Mesendoderm (in vitro differentiated cells): ENCODE measurements at regions not wholly inside any gene's neighbourhood (a gene's known extent, or its start where the extent isn't known, plus 50 kb on each side); places are given as distances from the start of the nearest gene placed in this dataset.

Source experiments
- DNase-seq: peaks from one replicate; pipeline ENCODE4 v3.0.0; 2013
- H2AK5ac ChIP-seq: 2 replicates; pipeline ENCODE4 v1.6.1; 2013; ENCODE audit warnings: low read length, inconsistent platforms
- H2BK120ac ChIP-seq: 2 replicates; pipeline ENCODE4 v1.6.1; 2013; ENCODE audit warnings: low read depth, mild to moderate bottlenecking, low read length, moderate library complexity, mixed read lengths
- H2BK15ac ChIP-seq: replicated peaks from 2 replicates; pipeline ENCODE4 v1.6.1; 2013; ENCODE audit warnings: low read depth, mild to moderate bottlenecking, moderate library complexity
- H2BK5ac ChIP-seq: 2 replicates; pipeline ENCODE4 v1.6.1; 2013; ENCODE audit warnings: low read length, inconsistent platforms
- H3K18ac ChIP-seq: 2 replicates; pipeline ENCODE4 v1.6.1; 2013; ENCODE audit warnings: mild to moderate bottlenecking, low read length, mixed read lengths
- H3K23ac ChIP-seq: one replicate; pipeline ENCODE4 v1.6.1; 2013; ENCODE audit warnings: low read length
- H3K27ac ChIP-seq: 2 replicates; pipeline ENCODE4 v1.5.1; 2013; ENCODE audit warnings: low read depth, mild to moderate bottlenecking, inconsistent platforms, low read length, moderate library complexity
- H3K27me3 ChIP-seq: 2 replicates; pipeline ENCODE4 v1.6.1; 2013; ENCODE audit warnings: low read length, control low read depth, mild to moderate bottlenecking, inconsistent platforms; ENCODE audit not compliant: insufficient read depth, poor library complexity
- H3K36me3 ChIP-seq: 2 replicates; pipeline ENCODE4 v1.6.1; 2013; ENCODE audit warnings: low read length, inconsistent platforms; ENCODE audit not compliant: control insufficient read depth, insufficient read depth
- H3K4ac ChIP-seq: one replicate; pipeline ENCODE4 v1.6.1; 2013; ENCODE audit warnings: low read depth, mild to moderate bottlenecking, low read length, moderate library complexity
- H3K4me1 ChIP-seq: 2 replicates; pipeline ENCODE4 v1.6.1; 2013; ENCODE audit warnings: low read depth, low read length, inconsistent platforms; ENCODE audit not compliant: control insufficient read depth
- H3K4me2 ChIP-seq: 2 replicates; pipeline ENCODE4 v1.6.1; 2013; ENCODE audit warnings: low read length
- H3K4me3 ChIP-seq: 2 replicates; pipeline ENCODE4 v1.5.1; 2013; ENCODE audit warnings: mild to moderate bottlenecking, low read length
- H3K56ac ChIP-seq: one replicate; pipeline ENCODE4 v1.6.1; 2013; ENCODE audit warnings: low read length
- H3K79me1 ChIP-seq: 2 replicates; pipeline ENCODE4 v1.6.1; 2013; ENCODE audit warnings: low read length, inconsistent platforms
- H3K79me2 ChIP-seq: 2 replicates; pipeline ENCODE4 v1.6.1; 2013; ENCODE audit warnings: mild to moderate bottlenecking, low read length; ENCODE audit not compliant: control insufficient read depth, insufficient read depth
- H3K9ac ChIP-seq: 2 replicates; pipeline ENCODE4 v1.6.1; 2013; ENCODE audit warnings: low read length, inconsistent platforms
- H4K5ac ChIP-seq: one replicate; pipeline ENCODE4 v1.6.1; 2013; ENCODE audit warnings: low read length
- H4K8ac ChIP-seq: one replicate; pipeline ENCODE4 v1.6.1; 2013; ENCODE audit warnings: low read depth, mild to moderate bottlenecking, control low read depth, low read length, moderate library complexity
- WGBS: extraction: QIAGEN DNeasy Blood & Tissue Kit; methylation state at CpG from one replicate; pipeline ENCODE4 v1.1.7; 2013; ENCODE audit warnings: low lambda C conversion rate, missing lambda C conversion rate; ENCODE audit not compliant: insufficient coverage; ENCODE audit errors: extremely low coverage; 5-methylcytosine and 5-hydroxymethylcytosine counted together

GRCh38 chr1:95614197-95614596, 380.2 kb downstream of the RWDD3 start:
- no CpG with 5 or more reads among the region's 5 CpGs for WGBS
- Histone ChIP-seq H2BK15ac (no peak overlapping the region), H3K36me3 (no peaks in the 10 kb centered on the region), H2AK5ac (no peak overlapping the region), H3K18ac (no peak overlapping the region), H4K5ac (no peak overlapping the region), H2BK120ac (no peak overlapping the region), H4K8ac (no peak overlapping the region), H3K4ac (no peak overlapping the region), H3K23ac (no peak overlapping the region), H3K27ac (no peak overlapping the region), H3K56ac (no peak overlapping the region), H3K79me1 (no peaks in the 10 kb centered on the region), H3K4me3 (no peak overlapping the region), H3K4me1 (no peaks in the 10 kb centered on the region), H3K4me2 (no peak overlapping the region), H3K27me3 (no peaks in the 10 kb centered on the region), H3K9ac (no peak overlapping the region), H2BK5ac (no peak overlapping the region), H3K79me2 (no peaks in the 10 kb centered on the region)
- no peak for DNase-seq

- 100% methylated on average over 1 of the region's 3 CpGs for WGBS
Measured at GRCh38 chr1:95615421-95615820, 381.4 kb downstream of the RWDD3 start.

GRCh38 chr1:95620076-95620475, 386.1 kb downstream of the RWDD3 start:
- Histone ChIP-seq H2BK120ac (no peak overlapping the region), H3K4me3 (no peak overlapping the region), H3K79me2 (no peaks in the 10 kb centered on the region), H3K23ac (no peak overlapping the region), H3K4me2 (no peak overlapping the region), H3K79me1 (no peaks in the 10 kb centered on the region), H3K4me1 (no peaks in the 10 kb centered on the region), H2AK5ac (no peak overlapping the region), H3K56ac (no peak overlapping the region), H4K5ac (no peak overlapping the region), H2BK5ac (no peak overlapping the region), H4K8ac (no peak overlapping the region), H3K27me3 (no peaks in the 10 kb centered on the region), H2BK15ac (no peak overlapping the region), H3K27ac (no peak overlapping the region), H3K9ac (no peak overlapping the region), H3K18ac (no peak overlapping the region), H3K36me3 (no peaks in the 10 kb centered on the region), H3K4ac (no peak overlapping the region)
- DNase-seq, result no peak
- WGBS, result 100% methylated on average over 1 of the region's 5 CpGs

More at GRCh38 chr1:95615421-95615820, 381.4 kb downstream of the RWDD3 start:
- Histone ChIP-seq H3K27ac (no peak overlapping the region), H3K27me3 (no peaks in the 10 kb centered on the region), H3K36me3 (no peaks in the 10 kb centered on the region), H2BK5ac (no peak overlapping the region), H2BK120ac (no peak overlapping the region), H3K4me1 (no peaks in the 10 kb centered on the region), H3K9ac (no peak overlapping the region), H3K56ac (no peak overlapping the region), H2BK15ac (no peak overlapping the region), H3K4me3 (no peak overlapping the region), H3K79me1 (no peaks in the 10 kb centered on the region), H4K8ac (no peak overlapping the region), H3K18ac (no peak overlapping the region), H3K4ac (no peak overlapping the region), H3K4me2 (no peak overlapping the region), H3K79me2 (no peaks in the 10 kb centered on the region), H2AK5ac (no peak overlapping the region), H3K23ac (no peak overlapping the region), H4K5ac (no peak overlapping the region)
- DNase-seq, result no peak

- no peak overlapping the region for H2AK5ac ChIP-seq
- H3K23ac ChIP-seq, result no peak overlapping the region
- H3K79me1 ChIP-seq, result no peaks in the 10 kb centered on the region
- no peak overlapping the region for H3K4me2 ChIP-seq
- no peak overlapping the region for H3K9ac ChIP-seq
- H3K18ac ChIP-seq, result no peak overlapping the region
- DNase-seq, result peak; percentile 12
- H2BK120ac ChIP-seq, result no peak overlapping the region
- no peak overlapping the region for H3K56ac ChIP-seq
- H4K8ac ChIP-seq, result no peak overlapping the region
- H3K79me2 ChIP-seq, result no peaks in the 10 kb centered on the region
- no peaks in the 10 kb centered on the region for H3K4me1 ChIP-seq
- no peak overlapping the region for H2BK5ac ChIP-seq
- H3K36me3 ChIP-seq, result no peaks in the 10 kb centered on the region
- H3K27me3 ChIP-seq, result no peaks in the 10 kb centered on the region
- no peak overlapping the region for H4K5ac ChIP-seq
- no peak overlapping the region for H3K4ac ChIP-seq
- no peak overlapping the region for H3K4me3 ChIP-seq
- no CpG with 5 or more reads among the region's 5 CpGs for WGBS
- no peak overlapping the region for H3K27ac ChIP-seq
- H2BK15ac ChIP-seq, result no peak overlapping the region
Measured at GRCh38 chr1:95622609-95623008, 388.6 kb downstream of the RWDD3 start.

GRCh38 chr1:95625224-95625623, 391.2 kb downstream of the RWDD3 start:
- Histone ChIP-seq H3K27ac (no peak overlapping the region), H2BK15ac (no peak overlapping the region), H3K9ac (no peak overlapping the region), H2AK5ac (no peak overlapping the region), H3K36me3 (no peaks in the 10 kb centered on the region), H2BK5ac (no peak overlapping the region), H3K79me1 (no peaks in the 10 kb centered on the region), H4K8ac (no peak overlapping the region), H3K4me1 (no peaks in the 10 kb centered on the region), H3K27me3 (no peaks in the 10 kb centered on the region), H3K18ac (no peak overlapping the region), H4K5ac (no peak overlapping the region), H2BK120ac (no peak overlapping the region), H3K56ac (no peak overlapping the region), H3K23ac (no peak overlapping the region), H3K4ac (no peak overlapping the region), H3K79me2 (no peaks in the 10 kb centered on the region), H3K4me2 (no peak overlapping the region), H3K4me3 (no peak overlapping the region)
- no peak for DNase-seq
- no CpG with 5 or more reads among the region's 1 CpG for WGBS

- Histone ChIP-seq H3K4me2 (no peak overlapping the region), H4K5ac (no peak overlapping the region), H3K56ac (no peak overlapping the region), H3K79me2 (no peaks in the 10 kb centered on the region), H3K4ac (no peak overlapping the region), H3K36me3 (no peaks in the 10 kb centered on the region), H4K8ac (no peak overlapping the region), H3K27ac (no peak overlapping the region), H3K4me3 (no peak overlapping the region), H2AK5ac (no peak overlapping the region), H2BK5ac (no peak overlapping the region), H3K18ac (no peak overlapping the region), H3K79me1 (no peaks in the 10 kb centered on the region), H3K23ac (no peak overlapping the region), H2BK15ac (no peak overlapping the region), H3K27me3 (no peaks in the 10 kb centered on the region), H2BK120ac (no peak overlapping the region), H3K9ac (no peak overlapping the region), H3K4me1 (no peaks in the 10 kb centered on the region)
- WGBS, result no CpG with 5 or more reads among the region's 6 CpGs
- peak; percentile 30 for DNase-seq
Measured at GRCh38 chr1:95627244-95627643, 393.2 kb downstream of the RWDD3 start.
